AG20443 (cell line): ENCODE measurements at regions not wholly inside any gene's neighbourhood (a gene's known extent, or its start where the extent isn't known, plus 50 kb on each side); places are given as distances from the start of the nearest gene placed in this dataset.
A peak's percentile ranks its signal among the peaks of the same experiment; 100 is the strongest.

Experiments used
- DNase-seq: peaks from one replicate; pipeline ENCODE4 v3.0.0; 2012; ENCODE audit warnings: low spot score, mixed read lengths

DNA sequence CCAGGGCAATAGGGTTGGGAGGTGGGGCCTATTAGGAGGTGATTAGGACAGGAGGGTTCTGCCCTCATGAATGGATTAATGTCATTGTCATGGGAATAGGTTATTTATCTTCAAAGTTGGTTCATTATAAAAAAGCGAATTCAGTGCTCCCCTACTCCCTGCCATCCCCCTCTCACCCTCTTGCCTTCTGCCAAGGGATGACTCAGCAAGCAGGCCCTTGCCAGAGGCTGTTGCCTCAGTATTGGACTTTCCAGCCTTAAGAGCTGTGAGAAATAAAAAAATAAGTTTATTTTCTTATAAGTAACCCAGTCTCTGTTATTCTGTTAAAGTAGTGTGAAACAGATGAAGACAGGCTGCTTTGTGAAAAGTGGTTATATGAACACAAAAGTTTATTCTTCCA lies 381.1 kb upstream of the ZFP64 start:
- peak; percentile 21 for DNase-seq

DNA sequence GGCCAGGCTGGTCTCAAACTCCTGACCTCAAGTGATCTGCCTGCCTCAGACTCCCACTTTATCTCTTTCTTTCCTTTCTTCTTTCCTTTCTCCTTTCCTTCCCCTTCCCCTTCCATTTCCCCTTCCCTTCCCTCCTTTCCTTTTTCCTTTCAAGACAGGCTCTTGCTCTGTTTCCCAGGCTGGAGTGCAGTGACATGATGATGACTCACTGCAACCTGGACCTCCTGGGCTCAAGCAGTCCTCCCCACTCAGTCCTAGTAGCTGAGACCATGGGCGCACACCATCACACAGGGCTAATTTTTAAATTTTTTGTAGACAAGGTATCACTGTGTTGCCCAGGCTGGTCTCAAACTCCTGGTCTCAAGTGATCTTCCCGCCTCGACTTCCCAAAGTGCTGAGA lies 377.6 kb upstream of the ZFP64 start:
- DNase-seq, result no peak

DNA sequence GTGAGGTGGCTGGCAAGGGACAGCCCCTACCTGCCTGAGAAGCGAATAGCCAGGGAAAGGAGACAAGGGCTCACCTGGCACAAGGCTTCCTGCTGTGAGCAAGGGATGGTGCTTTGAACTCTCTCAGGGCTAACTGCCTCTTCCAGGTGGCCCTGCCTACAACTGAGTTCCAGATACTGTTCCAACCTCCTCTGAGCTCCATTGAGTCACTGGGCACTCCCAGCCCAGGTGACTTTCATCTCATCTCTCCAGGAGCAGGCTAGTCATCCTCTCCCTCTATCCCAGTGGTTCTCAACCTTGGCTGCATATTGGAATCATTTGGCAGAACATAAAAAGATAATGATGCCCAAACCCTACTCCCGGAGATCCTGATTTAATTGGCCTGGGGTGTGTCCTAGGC lies 374.0 kb upstream of the ZFP64 start:
- no peak for DNase-seq

DNA sequence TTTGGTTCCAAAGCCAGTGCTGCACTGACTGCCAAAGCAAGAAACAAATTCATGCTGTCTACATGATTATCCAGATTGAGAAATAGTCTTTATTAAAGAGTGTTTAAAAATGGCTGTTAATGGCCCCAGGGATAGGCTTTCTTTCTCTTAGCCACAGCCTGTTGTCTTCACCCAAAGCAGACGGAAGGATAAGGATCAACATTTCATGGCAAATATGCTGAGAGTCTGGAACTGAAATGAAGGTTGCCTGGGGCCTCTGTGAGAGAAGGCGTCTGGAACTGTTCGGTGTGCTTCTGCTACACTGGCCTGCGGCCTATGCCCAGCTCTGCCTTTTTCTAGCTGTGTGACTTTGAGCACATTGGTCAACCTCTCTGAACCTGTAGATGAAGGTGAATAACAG lies 373.0 kb upstream of the ZFP64 start:
- DNase-seq, result no peak

DNA sequence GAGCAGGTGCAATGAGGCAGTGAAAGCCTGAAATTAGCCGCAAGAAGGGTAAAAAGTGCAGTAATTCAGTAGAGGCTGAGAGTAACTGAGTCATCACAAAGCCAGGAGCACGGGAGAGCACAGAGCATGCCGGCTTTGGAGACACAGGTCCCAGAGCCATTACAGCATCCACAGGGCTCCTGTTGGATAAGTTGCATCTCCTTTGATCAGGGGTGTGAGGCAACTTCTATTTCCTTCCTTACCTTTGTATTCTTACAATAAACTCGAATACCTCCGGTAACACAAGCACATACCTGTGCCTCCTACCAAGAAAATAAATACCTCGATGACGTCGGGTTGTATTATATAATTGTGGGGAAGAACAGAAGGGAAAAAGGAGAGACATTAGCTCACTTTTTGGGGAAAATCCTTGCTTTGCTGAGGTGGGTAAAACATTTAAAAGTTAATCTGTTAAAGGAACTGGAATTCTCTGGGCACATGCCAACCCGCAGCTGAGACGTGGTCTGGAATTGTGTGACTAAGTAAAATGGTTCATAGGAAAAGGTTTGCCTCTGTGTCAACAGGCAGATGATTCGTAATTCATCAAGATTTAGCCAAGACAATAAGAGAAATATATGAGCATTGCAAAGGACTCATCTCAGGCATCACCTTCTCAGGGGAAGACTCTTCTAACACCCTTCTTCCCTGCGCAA lies 360.7 kb upstream of the ZFP64 start:
- peak; percentile 84 for DNase-seq

DNA sequence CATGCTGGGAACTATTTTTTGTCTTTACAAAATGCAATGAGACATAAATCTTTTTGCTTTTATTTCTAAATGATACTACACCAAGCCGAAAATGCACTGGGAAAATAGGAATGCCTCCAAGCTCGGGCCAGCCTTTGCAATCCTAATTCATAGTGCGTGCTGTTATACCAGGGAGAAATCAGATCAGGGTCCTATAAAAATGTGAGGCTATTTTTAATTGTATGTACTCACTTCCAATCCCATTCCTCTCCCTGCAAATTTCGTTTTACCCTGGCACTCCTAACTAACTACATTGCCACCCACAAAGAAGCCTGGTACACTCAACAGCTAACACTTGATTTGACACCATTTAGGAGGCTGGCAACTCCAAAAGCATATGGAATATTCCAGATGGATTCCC lies 350.6 kb upstream of the ZFP64 start:
- DNase-seq, result no peak

DNA sequence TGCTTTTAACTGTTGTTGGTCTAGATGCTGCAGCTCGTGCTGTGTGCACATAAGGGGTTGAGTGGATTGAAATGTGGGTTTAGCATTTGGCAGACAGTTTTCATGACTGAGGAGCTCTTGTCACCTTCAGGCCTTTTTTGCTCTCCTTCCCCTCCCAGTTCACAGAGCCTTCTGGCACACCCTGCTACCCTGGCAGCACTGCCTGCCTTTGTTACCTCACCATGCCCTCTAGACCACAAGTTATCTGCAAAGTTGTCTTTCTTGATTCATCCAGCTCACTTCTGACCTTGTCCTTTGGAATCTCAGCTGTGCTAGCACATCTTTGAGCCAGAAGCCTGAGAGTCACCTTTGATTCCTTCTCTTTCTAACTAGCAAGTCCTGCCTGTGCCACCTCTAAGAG lies 348.9 kb upstream of the ZFP64 start:
- no peak for DNase-seq

DNA sequence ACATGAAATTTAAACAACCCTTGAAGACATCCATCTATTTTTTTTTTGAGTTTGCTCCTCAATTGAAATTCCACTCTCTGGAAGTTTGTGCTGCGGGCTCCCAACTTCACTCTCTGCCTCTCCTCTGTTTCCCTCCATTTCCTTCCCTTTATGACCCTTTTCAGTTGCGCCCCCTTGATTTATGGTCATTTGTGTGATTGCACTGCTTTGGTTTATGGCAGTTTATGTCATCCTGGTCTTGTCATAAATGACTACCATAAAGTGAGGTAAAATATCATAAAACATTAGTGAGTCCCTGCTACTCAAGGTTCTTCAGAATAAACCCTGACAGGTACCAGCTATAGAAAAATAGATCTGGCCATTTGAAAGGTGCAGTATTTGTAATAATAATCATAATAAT lies 348.3 kb upstream of the ZFP64 start:
- no peak for DNase-seq

DNA sequence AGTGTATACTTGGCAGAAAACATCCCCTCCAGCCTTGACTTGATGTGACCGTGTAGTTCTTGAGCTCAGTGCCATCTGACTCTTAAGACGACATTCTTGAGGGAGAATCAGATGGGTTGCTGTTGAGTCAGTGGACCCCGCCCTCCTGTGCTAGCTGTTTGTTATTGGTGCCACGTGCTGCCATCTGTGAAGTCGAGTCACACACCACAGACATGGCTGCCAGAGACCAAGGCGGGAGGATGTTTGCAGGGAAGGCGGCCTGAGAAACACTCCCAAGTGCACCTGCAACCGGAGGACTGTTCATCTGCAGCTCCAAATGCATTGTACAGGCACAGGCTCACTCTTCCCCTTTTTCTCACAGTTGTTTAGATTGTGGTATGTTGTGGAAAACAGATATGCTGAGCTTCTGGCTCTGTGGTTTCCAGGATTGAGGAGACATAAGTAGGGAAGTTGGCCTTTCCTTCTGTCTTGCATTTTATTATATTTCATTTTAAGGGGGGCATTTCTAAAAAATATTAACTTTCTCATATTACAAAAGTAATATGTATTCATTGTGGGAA lies 345.3 kb upstream of the ZFP64 start:
- DNase-seq, result no peak

DNA sequence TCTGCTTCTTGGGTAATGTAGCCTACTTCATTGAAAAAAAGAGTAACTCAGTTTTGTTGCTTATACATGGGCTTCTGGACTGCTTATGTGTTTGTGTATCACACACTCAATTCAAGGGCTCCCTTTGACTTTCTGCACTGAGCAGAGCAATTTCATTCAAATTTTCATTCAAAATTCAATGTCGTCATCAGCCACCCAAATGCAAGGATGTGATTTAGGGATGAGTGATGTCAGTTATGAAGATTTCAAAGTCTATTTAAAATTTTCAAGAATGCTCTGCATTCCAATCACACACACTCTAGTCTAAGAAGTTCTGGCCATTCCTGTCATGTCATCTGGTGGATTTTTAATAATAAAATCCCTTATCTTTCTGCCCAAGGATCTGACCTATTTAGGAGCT lies 344.5 kb upstream of the ZFP64 start:
- no peak for DNase-seq

DNA sequence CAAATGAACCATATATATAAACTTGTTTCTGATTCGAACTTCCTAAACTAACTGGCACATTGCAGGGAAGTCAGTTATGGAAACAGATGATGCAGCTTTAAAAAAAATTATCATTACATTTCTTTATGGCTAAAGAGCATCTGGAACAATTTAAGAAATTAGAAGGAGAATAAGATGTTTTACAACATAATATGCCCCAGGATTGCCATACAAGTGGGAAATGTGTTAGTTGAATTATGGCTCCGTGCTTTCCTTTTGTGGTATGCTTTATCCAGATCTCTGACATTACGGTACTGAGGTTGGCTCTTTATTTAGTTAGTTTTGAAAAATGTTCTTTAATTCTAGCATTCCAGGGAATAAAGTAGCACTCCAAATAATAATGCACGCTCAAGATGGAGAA lies 343.0 kb upstream of the ZFP64 start:
- DNase-seq, result no peak

DNA sequence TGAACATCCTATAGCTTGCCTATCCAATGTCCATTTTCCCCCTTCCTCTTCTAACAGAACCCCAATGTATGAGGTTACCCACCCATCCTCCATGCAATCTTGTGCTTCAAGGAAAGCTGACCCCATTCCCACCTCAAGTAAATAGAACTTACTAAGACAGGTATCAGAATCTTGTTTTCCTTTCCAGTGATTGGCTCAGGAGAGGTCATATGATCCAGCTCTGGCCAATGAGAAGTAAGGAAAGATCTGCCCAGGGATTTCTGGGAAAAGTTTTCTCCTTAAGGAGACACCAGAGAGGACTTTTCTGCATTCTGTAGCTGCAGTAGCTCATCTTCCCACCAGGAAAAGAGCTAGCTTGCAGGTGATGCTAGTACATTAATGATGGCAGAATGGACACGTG lies 341.8 kb upstream of the ZFP64 start:
- DNase-seq, result no peak

DNA sequence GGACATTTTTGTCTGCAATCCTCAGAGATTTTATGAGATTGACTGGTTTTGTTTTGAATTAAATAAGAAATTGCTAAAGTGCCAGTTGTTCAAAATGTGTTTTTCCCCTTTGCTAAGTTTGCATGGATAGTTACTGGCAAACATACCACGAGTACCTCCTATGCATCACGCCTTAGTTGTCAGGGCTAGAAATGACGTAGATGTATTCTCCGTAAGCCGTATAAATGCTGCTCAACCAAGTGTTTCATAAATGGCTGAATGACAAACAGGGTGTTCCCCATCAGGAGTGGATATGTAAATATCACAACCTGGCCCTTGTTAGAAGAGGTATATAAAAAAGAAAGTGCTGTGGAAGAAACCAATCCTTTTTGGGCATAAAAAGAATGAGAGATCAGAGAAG lies 341.1 kb upstream of the ZFP64 start:
- no peak for DNase-seq

DNA sequence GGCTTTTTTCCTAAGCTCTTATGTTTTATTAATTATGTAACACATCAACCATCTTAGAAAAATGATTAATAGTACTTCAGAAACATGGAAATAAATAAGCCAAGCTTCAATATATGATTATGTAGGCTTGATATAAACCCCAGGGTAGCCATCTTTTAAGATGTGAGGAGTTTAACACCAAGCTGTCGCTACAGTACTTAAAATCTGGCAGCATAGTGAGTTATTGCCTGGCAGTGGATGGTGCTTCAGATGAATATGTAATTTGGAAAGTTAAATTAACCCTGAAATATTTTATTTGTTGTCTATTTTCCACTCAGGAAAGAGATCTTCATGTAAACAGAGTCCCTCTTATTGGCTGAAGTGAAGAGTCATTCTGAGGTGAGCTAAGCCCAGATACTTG lies 339.0 kb upstream of the ZFP64 start:
- no peak for DNase-seq

DNA sequence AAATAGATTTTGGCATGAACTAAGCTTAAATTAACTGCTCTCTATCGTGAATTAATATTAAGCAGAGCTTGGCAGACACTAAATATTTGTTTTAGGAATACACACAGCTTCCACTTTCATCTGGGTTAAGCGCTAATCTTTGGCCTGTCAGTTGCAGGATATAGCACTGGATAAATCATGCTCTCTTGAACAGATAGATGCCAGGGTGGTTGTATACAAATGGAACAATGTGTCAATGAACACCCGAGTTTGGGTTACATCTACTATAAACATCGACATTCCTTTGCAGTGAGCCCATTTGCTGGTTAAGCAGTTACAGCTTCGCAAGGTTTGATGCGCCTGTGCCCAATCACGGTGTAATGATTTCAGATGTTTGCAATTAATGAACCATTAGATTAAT lies 338.2 kb upstream of the ZFP64 start:
- peak; percentile 52 for DNase-seq

DNA sequence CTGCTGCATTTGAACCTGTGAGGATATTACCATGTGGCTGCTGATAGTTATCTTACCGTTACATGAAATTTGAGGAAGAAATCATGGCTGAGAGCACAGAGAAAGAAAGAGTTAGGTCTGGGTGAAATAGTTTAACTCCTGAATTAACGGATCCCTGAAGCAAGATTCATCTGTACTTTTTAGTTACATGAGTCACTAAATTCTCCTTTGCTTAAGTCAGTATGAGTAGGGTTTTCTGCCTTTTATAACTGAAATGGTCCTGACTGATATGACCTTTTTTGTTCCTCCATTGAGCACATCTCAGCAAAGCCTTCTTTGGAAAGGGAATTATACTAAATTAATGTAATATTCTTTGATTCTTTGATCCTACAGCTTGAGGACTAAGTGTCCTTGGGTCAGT lies 333.3 kb upstream of the ZFP64 start:
- DNase-seq, result peak; percentile 24

DNA sequence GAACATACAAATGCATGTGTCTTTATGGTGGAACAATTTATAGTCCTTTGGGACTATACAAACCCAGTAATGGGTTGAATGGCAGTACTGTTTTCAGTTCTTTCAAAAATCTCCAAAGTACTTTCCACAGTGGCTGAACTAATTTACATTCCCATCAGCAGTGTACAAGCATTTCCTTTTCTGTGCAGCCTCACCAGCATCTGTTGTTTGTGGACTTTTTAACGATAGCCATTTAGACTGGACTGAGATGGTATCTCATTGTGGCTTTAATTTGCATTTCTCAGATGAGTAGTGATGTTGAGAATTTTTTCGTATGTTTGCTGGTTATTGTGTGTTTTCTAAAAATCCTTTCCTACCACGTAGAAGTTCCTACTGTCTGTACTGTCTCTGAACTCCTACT lies 327.2 kb upstream of the ZFP64 start:
- no peak for DNase-seq

DNA sequence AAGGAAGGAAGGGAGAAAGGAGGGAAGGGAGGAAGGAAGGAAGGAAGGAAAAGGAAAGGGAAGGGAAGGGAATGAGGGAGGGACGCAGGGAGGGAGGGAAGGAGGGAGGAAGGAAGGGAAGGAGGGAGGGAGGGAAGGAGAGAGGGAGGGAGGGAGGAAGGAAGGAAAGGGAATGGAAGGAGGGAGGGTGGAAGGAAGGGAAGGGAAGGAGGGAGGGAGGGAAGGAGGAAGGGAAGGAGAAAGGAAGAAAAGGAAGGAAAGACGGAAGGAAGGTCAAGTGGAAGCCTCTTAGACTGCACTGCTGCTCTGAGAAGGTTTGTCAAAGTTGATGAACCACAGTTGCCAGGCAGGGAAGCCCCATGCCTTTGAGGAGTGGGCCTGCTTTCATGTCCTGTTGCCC lies 324.3 kb upstream of the ZFP64 start:
- DNase-seq, result no peak

DNA sequence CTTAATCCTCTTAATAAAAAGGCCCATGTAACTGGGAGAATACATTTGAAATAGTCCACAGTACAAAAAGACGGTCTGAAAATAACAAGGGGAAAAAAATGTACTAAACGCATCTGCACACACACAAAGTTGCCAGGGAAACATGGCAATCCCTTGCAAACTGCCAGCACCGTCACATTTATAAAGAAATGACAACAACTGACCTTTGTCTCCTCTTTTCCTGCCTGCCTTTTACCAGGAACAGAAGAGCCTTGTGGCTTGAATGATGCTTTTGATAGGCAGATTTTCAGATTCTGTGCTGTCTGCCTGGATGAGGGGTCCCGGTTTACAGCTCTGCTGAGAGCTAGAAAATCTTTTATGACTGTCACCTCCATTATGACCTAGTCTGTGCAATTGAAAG lies 308.6 kb upstream of the ZFP64 start:
- no peak for DNase-seq

DNA sequence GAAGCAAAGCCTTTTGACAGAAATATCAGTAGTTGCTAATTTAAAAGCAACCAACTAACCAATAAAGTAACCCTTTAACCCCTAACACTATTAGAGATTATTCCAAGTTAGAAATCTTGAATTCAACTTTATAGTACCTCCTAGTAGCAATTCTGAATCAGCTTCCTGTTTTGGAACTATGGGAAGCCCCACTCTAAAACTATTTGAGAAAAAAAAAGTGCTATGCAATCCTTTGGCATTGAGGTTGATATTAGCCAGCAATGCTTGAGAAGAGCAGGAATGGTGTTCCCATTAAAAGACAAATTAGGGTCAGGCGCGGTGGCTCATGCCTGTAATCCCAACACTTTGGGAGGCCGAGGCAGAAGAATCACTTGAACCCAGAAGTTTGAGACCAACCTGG lies 306.2 kb upstream of the ZFP64 start:
- DNase-seq, result peak; percentile 24

DNA sequence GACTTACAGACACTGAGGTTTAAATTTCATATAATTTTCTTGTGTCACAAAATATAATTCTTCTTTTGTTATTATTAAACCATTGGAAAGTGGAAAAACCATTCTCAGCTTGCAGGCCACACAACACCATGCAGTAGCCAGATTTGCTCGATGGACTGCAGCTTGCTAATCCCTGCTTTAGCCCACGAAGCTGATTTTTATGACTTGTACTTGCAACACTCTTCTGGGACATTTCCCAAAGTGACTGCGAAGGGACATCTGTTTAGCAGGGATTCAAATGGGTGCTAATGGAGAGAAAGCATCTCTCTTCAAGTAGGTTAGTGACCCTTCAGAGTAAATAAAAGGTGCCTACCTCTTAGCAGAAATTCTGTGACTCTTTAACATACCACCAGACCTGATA lies 304.6 kb upstream of the ZFP64 start:
- no peak for DNase-seq

DNA sequence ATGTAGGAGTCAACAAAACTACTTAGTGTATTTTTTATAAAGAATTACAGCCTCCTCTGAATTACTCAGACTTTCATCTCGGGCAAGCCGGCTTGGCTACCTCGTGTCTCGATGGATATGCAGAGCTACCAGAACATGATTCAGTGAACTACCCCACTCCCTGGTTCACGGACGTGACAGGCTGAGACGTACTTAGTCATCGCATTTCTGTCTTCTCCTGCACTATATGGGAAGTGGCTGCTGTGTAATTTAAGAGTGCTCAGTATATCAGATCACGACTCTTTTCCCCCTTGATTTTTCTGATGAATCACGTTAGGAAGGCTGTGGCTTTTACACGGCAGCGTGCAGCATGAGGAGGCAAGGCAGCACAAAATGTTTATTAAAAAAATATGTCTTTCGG lies 302.7 kb upstream of the ZFP64 start:
- peak; percentile 82 for DNase-seq

DNA sequence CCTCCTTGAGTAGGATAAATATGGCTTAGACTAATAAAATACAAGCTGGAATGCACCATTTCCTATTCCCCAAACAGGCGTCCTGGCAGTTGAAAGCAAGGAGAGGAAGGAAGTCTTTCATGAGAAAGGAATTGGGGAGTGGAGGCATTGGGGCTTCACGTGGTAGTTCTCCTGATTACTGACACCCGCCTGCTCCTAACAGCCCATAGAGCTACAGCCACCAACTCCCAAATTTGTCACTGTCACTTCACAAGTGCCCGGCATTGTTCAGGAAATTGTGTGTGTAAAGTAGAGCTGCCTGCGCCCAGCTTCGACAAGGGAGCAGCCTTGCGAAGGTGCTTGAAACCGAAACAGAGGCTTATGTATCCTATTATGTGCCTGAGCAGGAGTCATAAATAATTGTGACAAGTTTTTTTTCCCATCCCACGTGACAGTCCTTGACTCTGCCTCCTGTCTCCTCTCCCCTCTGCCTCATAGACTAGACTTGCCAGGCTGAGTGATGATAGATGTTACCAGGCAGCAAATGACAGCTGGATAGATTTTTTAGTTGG lies 301.7 kb upstream of the ZFP64 start:
- DNase-seq, result peak; percentile 49
